ENCODE measurements at regions not wholly inside any gene's neighbourhood (a gene's known extent, or its start where the extent isn't known, plus 50 kb on each side); places are given as distances from the start of the nearest gene placed in this dataset.

DNA sequence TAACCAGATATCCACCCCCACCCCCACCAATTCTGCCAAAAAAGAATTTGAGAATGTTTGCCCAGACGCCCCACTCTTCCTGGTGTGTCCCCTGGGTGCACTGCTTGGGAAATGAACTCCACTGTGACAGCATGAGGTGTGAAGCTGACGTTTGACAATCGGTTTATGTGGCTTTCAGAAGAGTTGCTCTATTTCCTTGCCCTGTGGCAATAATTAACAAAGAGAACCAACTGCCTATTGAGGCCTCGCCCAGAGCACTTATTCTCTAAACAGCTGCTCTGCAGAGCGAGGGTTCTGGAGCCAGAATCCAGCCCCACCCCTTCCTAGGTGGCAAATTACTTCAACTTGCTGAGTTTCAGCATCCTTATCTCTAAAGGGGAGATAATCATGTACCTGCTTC, 115.8 kb upstream of the SIX3 start (continued):
- no peak for TF ChIP-seq SAP30 (IDR thresholded peaks at IDR 0.05; ENCODE audit: insufficient read depth, insufficient replicate concordance, low read length)
- no peak for TF ChIP-seq GABPA (IDR thresholded peaks at IDR 0.05; ENCODE audit: borderline replicate concordance, insufficient read depth, low read length)
- TF ChIP-seq CHD2 (IDR thresholded peaks at IDR 0.05; ENCODE audit: low read length), result no peak
- TF ChIP-seq POLR2AphosphoS5 (IDR thresholded peaks at IDR 0.05; ENCODE audit: low read depth, low read length), result no peak

All from H1 (cell line).